ENCODE measurements at regions not wholly inside any gene's neighbourhood (a gene's known extent, or its start where the extent isn't known, plus 50 kb on each side); places are given as distances from the start of the nearest gene placed in this dataset.

- DNase-seq = no peak
These were observed 394.2 kb downstream of the FGF9 start for GRCh38 chr13:22064854-22065620.

GRCh38 chr13:22073718-22074117 lies 402.8 kb downstream of the FGF9 start:
- no peak for DNase-seq

GRCh38 chr13:22074403-22074802 lies 403.5 kb downstream of the FGF9 start:
- DNase-seq = no peak

- DNase-seq = no peak
These were observed 405.8 kb downstream of the FGF9 start for GRCh38 chr13:22076658-22077057.

GRCh38 chr13:22077205-22077683 lies 406.4 kb downstream of the FGF9 start:
- DNase-seq = no peak

- DNase-seq = no peak
These were observed 406.9 kb downstream of the FGF9 start for GRCh38 chr13:22077764-22078163.

- DNase-seq = no peak
These were observed 409.1 kb downstream of the FGF9 start for GRCh38 chr13:22079961-22080360.

- DNase-seq = no peak
These were observed 410.0 kb downstream of the FGF9 start for GRCh38 chr13:22080832-22081231.

GRCh38 chr13:22081430-22081829 lies 410.6 kb downstream of the FGF9 start:
- no peak for DNase-seq

GRCh38 chr13:22082030-22082429 lies 411.2 kb downstream of the FGF9 start:
- no peak for DNase-seq

- DNase-seq = no peak
These were observed 411.7 kb downstream of the FGF9 start for GRCh38 chr13:22082437-22083100.

- DNase-seq = no peak
These were observed 414.1 kb downstream of the FGF9 start for GRCh38 chr13:22085001-22085400.

- peak in 1 of 2 experiments; percentile 26 for DNase-seq
These were observed 415.9 kb downstream of the FGF9 start for GRCh38 chr13:22086597-22087330.

GRCh38 chr13:22090106-22090505 lies 419.2 kb downstream of the FGF9 start:
- DNase-seq = no peak

- DNase-seq = no peak
These were observed 420.5 kb downstream of the FGF9 start for GRCh38 chr13:22091222-22091970.

- no peak for DNase-seq
These were observed 421.1 kb downstream of the FGF9 start for GRCh38 chr13:22091971-22092300.

GRCh38 chr13:22092791-22093560 lies 422.1 kb downstream of the FGF9 start:
- DNase-seq = no peak

- no peak for DNase-seq
These were observed 424.9 kb downstream of the FGF9 start for GRCh38 chr13:22095794-22096193.

GRCh38 chr13:22099585-22099984 lies 428.7 kb downstream of the FGF9 start:
- DNase-seq = no peak

GRCh38 chr13:22102271-22102670 lies 431.4 kb downstream of the FGF9 start:
- DNase-seq = peak in 1 of 2 experiments; percentile 12

GRCh38 chr13:22103046-22104027 lies 432.5 kb downstream of the FGF9 start:
- no peak for DNase-seq
